ENCODE measurements at regions not wholly inside any gene's neighbourhood (a gene's known extent, or its start where the extent isn't known, plus 50 kb on each side); places are given as distances from the start of the nearest gene placed in this dataset.
"Not testable (repeated sequence)": the region's sequence is repeated elsewhere in the genome, so short reads cannot be mapped to it uniquely, and the experiment has no call there.

DNA sequence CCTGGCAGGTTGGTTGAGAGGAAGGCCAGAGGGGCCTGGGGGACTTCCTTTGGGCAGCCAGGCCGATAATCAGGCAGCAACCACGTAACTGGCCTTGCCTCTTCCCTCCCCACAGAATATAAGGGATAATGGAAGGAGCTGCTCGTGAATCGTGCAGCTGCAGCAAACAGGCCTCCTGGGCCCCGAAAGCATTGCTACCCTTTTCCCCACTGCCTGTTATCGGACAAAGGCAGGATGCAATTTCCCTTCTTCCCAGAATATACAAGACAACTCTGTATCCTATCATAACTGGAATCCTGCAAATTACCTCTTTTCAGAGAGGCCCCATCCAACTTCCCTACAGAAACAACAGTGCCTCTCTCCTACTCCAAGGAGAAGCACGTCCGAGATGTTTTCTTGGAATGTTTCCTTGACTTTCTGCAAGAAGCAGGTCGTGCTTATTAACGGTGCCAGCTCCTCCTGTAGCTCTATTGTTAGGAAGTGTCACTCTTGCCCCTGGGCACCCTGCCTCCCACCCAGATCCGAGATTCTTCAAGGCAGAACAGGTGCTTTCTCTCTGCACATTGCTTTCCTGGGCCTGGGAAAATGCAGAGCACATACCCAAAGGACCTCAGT, 106.0 kb upstream of the TIAM1 start:
- DNase-seq = no peak

DNA sequence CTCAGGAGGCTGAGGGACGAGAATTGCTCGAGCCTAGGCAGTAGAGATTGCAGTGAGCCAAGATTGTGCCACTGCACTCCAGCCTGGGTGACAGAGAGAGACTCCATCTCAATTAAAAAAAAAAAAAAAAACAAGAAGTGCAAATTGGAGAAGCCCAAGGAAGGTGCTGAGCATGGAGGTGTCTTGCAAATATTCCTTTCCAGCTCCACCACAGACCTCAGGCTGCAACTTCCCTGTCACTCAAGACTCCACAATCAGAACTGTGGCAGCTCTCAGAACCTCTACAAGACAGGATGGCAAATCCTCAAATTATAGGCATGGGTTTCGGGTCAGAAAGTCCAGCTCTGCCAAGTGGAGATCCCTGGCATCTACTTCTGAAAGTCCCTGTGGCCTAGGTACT, 104.4 kb upstream of the TIAM1 start:
- DNase-seq = no peak

DNA sequence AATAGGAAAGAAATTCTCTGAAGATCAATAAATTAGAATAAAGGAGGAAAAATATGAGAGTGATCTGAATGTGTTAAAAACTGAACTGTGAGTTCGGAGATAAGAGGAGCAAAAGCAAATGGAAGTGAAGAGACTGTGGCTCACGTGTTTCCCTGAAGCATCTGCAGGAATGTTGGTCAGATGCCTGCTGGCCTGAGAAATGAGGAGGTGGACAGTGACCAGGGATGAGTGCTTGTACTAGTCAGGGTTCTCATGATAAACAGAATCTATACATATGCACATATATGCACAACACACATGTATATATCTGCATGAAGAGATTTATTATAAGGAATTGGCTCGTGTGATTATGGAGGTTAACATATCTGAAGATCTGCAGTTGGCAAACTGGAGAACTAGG, 103.4 kb upstream of the TIAM1 start:
- no peak for DNase-seq

DNA sequence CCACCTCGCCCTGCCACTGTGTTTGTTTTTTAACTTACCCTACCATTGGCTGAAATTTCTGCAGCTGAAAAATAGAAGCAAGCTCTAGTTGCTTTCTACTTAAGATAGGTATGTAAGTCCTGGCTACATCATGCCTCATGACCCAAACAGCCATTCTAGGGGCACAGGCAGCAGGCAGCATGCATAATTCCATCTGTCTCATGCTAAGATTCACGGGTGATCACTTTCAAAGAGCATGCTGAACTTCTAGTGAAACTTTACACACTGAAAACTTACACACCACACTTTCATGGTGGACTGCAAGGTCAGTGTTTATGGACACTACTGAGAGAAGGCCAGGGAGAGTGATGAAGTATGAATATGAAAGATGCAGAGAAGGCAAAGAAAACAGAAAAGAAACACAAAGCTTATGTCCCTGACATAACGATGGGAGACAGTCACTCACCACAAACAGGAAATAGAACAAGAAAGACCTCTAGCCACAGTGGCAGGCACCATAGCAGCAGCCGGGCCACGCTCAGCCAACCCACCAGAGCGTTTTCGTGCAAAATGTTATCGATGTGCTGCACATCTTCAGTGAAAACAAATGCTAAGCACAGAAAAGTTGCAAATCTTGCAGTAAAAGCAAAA, 102.3 kb upstream of the TIAM1 start:
- no peak for DNase-seq

DNA sequence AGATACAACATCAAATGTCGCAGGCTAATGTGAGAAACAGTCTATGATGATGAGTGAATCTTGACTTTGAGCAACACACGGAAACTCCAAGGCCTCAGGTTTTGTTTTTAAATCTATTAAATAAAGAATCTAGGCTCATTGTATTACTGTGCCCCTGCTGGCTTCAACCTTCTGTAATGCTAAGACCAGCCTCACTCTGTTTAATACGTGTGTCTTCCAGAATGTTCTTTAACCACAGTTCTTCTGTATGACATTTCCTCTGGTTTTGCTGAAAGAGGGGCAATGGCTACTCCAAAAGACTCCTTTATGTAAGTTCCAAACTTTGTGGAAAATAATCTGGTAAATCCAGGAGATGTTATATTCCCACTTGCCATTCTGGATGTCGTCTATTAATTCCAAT, 101.1 kb upstream of the TIAM1 start:
- no peak for DNase-seq

DNA sequence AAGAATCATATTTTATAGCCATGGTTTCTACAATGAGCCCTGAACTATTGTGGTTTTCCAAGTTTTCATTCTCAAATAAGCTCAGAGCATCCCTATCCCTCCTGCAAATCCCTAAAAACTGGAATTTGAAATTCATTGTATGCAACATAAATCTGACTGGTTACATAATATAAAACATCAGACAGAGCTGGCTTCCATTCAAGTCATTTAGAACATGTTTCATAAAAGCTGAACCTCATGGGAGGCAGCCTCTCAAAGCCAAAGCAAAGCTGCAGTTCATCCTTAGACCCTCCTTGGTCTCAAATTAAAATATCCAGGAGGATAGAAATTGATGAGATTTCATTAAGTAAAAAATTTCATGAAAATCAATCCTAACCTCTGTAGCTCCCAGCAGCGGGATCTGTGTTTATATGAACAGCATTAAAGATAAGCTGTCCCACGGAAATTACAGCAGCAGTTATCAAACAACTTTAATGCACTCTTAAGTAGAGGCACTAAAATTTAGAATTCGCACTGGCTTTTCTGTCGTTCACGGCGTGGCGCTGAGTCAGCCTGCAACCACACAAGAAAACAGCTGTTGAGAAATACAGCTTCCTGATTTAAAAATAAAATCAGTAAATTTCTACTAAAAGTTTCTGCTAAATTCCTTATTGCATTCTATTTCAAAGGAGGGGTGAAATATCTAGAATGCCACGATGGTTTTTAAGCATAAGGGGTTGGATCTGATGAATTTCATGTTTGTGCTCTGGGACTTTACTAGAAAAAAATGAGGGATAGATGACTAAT, 99.9 kb upstream of the TIAM1 start:
- no peak for DNase-seq

DNA sequence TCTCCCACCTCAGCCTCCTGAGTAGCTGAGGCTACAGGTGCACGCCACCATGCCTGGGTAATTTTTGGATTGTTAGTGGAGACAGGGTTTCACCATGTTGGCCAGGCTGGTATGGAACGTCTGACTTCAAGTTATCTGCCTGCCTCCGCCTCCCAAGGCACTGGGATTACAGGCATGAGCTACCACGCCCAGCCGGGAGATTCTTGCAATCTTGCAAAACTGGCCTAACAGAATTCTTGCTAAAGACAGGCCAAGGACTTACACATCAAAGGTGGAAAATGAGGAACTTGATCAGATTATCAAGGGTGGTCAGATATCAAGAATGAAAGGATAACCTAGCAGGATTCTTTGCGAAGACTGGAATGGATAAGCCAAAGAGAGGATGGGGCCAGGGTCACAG, 98.3 kb upstream of the TIAM1 start:
- no peak for DNase-seq

DNA sequence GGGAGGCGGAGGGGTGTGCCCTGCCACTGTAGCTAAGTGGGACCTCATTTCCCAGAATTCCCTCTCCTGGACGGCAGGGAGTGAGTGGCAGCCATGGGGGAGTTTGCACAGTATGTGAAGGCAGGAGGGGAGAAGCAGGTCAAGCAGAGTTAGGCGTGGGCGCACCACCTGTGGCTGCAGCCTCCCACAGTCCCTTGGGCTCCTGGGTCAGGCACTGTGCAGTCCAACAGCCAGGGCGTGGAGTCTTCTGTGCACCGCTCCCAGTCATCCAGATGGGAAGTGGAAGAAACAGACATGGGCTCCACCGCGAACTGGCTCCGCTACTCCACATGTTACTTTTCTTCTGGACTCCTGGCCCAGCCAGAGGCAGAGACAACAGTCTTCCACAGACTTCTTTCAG, 85.4 kb upstream of the TIAM1 start:
- no peak for DNase-seq

DNA sequence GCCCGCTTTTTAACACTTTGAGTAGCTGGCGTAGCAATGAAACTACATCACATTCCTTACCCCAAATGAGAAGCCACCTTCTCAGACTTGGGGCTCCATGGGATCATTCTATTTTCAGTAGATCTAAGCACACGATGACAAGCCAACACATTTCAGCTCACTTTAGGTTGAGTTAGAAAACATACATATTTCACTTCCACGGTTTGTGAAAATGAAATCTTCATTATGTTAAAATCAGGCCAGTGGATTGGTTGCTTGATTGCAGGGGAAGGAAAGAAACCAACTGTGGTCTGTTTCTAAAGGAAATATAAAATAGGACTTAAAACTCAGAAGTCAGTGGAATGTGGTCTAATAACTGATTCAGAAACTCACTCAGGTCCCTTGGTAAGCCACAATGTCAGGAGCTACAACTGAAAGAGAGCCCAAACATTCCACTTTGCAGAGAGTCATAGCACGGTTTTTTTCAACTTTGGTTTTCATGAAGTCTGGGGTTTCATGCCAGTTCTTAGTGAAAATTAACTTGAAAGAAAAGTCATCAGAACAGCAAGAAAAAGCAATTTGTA, 82.3 kb upstream of the TIAM1 start:
- no peak for DNase-seq

DNA sequence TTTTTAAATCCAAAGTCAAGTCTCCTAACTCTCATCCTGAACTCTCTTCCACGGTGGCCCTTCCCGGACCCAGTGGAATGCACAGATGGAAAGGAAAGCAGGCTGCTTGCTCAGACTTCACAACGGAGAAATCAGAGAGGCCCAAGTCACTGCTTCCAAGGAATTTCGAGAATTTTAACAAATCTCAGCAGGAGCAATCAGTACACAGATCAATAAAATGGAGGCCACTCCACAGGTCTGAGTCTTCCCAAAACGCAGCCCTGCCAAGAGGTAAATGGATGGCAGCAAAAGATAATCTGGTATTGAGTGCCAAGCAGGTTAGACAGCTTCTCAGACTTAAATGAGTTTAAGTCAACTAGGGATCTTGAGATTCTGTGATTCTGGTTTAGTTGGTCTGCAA, 81.1 kb upstream of the TIAM1 start:
- DNase-seq = no peak

DNA sequence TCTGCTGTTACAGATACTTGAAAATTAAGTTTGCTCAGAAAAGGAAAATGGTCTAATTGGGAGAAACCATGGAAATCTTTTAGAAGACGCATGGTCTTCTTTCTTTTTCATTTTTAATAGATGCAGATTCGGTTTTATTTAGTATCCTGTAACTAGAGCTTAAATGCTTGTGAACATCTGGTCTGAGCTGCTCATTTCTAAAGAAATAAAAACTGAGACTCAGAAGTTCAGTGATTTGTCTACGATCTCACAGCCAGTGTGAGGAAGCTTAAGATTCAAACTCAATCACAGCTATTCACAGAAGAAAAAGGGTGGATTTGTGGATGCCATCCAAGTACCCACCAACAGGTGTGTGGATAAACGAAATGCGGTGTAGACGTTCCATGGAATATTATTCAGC, 80.0 kb upstream of the TIAM1 start:
- DNase-seq = no peak

DNA sequence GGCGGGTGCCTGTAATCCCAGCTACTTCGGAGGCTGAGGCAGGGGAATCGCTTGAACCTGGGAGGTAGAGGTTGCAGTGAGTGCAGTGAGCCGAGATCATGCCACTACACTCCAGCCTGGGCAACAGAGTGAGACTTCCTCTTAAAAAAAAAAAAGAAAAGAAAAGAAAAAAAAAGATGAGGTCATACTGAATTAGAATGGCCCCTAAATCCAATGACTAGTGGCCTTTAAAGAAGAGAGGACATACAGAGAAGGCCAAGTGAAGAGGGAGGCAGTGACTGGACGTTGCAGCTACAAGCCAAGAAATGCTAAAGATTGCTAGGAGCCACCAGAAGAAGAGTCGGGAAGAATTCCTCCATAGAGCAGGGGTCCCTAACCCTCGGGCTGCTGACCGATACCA, 76.9 kb upstream of the TIAM1 start:
- no peak for DNase-seq

DNA sequence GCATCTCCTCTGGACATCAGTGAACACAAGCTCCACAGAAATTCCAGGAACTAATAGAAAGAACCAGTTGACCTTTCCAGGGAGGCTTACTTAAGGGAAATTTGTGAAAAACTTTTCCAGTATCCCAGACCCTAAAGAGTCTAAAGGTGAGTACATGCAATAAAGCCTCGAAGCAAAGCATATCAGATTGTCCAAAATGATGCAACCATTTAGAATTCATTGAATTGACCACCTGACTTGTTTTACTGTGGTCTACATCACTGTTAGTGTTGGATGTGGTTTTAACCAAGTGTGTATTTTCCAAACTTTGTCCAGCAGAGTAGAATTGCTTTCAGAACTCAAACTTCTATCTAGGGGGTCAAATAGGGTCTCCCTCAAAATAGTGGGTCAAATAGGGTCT, 76.3 kb upstream of the TIAM1 start:
- no peak for DNase-seq

DNA sequence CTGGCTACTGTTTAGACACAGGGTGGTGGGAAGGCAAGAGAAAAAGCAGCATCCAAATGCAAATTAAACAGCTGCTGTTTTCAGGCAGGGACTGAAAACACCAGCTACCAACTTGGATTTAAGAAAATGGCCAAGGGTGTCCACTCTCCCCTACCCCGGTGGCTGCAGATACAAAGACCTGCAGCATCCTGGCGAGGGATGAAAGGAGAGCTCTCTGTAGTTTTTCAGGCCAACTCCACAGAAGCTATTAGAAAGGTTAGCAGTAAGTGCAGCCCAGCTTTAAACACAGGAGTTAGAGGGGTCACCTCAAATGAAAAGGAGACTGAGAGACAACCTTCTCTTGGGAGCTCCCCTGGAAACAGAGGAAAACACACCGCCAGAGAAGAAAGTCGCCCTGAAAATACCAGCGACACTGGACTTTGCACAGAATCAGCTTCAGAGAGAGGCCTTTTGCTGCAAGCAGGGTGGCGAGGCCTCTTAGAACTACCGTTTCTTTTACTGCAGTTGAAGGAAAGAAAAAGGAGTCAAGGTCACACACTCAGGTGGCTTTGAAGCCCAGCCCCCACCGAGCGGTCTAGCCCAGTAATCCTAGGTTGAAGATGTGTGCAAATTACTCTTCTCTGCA, 74.4 kb upstream of the TIAM1 start:
- DNase-seq = no peak

DNA sequence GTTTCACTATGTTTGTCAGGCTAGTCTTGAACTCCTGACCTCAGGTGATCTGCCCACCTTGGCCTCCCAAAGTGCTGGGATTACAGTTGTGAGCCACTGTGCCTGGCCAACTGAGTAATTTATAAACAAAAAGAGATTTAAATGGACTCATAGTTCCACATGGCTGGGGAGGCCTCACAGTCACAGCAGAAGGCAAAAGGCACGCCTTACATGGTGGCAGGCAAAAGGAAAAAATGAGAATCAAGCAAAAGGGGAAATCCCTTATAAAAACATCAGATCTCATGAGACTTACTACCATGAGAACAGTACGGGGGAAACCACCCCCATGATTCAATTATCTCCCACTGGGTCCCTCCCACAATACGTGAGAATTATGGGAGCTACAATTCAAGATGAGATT, 73.2 kb upstream of the TIAM1 start:
- DNase-seq = not testable (repeated sequence)

DNA sequence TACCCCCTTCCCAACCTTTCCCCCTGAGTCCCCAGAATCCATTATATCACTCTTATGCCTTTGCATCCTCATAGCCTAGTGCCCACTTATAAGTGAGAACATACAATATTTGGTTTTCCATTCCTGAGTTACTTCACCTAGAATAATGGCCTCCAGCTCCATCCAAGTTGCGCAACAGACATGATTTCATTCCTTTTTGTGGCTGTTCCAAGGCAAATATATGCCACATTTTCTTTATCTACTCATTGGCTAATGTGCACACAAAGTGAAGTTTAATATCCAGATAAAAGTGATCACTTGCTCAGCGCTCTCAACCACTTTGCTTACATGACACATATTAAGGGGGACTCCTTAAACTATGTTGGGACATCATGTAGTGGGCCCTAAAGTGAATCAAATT, 72.4 kb upstream of the TIAM1 start:
- DNase-seq = no peak

DNA sequence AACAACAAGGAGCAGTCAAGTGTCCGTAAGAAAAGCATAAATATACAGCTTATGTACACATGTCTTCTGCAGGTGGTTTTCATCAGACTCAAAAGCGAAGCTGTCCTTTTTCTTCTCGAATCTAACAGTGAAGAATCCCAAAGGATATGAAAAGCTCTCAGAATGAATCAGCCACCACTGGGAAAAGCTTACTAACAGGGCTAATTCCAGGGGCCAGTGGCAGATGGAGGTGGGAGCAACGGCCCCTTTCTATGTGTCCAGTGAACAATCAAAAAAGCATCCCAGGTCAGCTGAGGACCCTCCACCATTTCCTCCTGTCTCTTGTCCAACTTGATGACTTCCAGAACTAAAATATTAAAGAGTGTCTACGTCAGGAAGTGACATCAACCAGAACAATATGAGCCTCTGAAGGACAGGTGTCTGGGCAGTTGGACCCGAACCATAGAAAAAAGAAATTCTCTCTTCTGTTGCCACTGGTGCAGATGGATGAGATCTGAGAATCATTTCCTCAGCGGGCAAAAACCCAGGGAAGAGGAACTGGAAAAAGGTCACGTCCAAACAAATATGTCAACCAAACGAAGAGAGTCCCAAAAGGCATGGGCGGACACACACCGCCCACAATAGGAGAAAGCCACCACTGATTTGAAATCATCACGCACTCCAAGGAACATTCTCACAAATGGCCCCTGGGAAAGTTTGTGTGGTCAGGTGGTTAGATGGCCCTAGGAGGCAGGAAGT, 70.4 kb upstream of the TIAM1 start:
- no peak for DNase-seq

DNA sequence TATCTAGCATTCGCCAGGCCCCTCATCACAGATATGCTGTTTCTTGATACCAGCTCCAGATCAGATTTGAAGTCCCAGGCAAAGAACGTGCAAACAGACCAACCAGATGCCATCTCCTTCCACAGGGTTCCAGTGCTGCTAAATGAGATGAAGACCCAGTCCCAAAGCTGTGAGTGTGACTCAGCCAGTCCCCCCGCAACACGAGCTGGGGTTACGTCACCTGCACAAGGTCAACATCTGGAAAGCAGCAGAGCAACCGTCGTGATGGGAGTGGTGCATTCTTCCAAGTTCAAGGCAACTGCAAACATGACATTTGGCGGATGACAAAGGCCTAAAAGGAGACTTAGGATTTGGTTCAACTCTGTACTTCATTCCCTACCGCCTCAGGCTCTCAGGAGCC, 69.6 kb upstream of the TIAM1 start:
- no peak for DNase-seq

DNA sequence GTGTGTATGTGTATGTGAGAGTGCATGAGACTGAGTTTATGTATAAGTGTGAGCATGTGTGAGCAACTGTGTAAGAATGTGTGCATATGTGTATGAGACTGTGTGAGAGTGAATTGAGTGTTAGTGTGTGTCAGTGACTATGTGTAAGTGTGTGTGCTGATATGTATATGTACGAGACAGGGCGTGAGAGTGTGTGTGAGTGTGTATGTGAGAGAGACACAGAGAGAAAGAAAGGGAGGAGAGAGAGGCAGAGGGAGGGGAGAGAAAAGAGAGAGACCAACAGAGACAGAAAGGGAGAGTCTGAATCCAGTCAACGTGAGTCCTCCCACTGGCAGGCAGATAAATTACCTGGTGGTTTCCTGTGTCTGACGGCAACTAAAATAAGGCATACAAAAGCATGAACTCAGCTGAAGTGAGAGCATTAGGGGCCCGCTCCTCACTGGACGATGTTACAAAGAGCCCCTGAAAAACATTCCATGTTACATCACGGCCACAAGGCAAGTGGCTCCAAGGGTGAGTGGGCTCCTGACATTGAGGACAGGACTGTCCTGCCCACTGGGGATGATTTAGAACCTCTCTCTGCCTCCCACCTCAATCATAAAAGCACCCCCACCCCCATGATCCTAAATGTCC, 66.6 kb upstream of the TIAM1 start:
- DNase-seq = no peak

DNA sequence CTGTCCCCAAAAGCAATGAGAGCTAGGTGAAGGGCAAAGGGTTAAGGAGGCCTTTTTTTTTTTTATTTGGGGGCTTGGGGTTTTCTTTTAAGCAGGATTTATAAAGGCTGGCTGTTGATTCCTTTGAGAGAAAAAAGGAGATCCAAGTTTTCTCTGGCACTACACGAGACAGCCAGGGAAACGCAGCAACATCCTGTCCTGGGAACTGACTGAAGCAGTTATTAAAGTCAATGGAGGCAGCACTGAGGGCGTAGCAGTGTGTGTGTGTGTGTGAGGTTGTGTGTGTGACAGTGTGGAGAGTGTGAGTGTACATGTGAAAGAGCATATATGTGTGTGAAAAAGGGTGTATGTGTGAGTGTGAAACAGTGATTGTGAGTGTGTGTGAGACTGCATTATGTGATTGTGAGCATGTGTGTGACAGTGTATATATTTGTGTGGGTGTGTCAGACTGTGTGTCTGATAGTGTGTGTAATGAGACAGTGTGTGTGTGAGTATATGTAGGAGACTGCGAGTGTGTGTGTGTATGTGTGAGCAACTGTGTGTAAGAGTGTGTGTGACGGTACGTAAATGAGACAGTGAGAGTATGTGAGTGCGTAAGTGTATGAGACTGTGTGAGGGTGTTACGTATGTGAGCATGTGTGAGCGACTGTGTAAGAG, 65.9 kb upstream of the TIAM1 start:
- no peak for DNase-seq

DNA sequence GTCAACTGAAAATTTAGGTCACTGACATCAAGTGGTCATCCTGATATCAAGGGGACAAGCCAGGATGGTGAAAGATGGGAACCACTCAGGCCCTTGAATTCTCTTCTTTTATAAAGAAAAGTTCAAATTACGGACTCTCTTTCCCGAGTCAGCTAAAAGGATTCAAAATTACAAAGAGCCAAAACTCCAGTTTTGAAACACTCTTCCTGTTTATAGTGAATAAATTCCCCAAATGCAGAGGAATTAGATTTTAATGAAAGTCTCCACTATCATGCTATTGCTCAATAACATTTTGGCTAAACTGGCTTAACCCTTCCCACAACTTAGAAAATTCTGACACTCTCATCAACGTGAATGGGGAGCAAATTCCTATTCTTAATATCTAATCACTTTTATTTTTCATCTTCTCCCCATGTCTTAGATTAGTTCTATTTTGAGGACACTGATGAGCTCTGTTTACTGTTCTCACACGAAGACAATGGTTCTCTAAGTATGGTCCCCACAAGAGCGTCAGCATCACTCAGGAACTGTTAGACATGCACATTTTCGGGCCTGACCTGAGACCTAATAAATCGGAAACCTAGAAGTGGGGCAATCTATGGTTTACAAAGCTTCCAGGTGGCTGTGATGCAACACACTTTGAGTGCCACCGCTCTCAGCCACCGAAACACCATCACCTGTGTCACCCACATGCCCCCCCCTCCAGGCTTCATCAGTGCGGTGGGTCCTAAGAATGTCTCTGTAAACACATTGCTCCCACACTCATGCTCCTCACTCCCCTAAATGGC, 64.4 kb upstream of the TIAM1 start:
- DNase-seq = no peak
